NCI-H524 (cell line): ENCODE measurements at regions not wholly inside any gene's neighbourhood (a gene's known extent, or its start where the extent isn't known, plus 50 kb on each side); places are given as distances from the start of the nearest gene placed in this dataset.
"Not testable (repeated sequence)": the region's sequence is repeated elsewhere in the genome, so short reads cannot be mapped to it uniquely, and the experiment has no call there.

ENCODE experiments used
- DNase-seq, 2 experiments: peaks; one replicate each; lab custom pipeline; 2025; lab: John Stamatoyannopoulos, UW

GRCh38 chr2:215862351-215862771 lies 151.0 kb downstream of the MREG start:
- no peak for DNase-seq

DNA sequence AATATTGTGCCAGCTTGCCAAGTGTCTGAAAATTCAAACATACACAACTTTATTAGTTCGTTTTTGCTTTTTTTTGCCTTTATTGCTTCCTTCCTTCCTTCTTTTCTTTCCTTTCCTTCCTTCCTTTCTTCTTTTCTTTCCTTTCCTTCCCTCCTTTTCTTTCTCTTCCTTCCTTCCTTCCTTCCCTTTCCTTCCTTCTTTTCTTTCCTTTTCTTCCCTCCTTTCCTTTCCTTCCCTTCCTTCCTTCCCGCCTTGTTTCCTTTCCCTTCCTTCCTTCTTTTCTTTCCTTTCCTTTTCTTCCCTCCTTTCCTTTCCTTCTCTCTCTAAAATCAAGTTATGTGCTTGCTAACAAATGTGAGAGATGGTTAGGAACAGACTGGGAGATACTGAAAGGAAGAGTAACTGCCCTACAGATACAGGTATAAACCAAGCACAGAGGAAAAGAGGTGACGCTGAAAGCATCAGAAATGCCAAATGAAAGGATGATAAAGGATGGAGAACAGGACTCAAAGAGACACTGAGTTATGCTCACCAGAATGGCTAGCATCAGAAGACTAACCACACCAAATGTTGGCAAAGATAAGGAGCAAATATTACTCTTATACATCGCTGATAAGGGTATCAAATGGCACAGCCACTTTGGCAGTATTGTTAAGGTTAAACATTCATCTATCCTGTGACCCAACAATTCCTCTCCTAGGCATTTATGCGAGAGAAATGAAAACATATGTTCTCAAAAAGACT lies 151.6 kb downstream of the MREG start:
- DNase-seq: no peak

GRCh38 chr2:215856080-215856479 lies 157.3 kb downstream of the MREG start:
- no peak for DNase-seq

DNA sequence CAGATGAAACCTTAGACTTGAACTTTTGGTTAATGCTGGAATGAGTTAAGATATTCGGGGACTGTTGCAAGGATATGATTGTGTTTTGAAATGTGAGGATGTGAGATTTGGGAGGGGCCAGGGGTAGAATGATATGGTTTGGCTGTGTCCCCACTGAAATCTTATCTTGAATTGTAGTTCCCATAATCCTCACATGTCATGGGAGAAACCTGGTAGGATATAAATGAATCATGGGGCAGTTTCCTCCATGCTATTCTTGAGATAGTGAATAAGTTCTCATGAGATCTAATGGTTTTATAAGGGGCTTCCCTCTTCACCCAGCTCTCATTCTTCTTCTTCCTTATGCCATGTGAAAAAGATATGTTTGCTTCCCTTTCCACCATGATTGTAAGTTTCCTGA lies 158.0 kb downstream of the MREG start:
- DNase-seq: not testable (repeated sequence)

DNA sequence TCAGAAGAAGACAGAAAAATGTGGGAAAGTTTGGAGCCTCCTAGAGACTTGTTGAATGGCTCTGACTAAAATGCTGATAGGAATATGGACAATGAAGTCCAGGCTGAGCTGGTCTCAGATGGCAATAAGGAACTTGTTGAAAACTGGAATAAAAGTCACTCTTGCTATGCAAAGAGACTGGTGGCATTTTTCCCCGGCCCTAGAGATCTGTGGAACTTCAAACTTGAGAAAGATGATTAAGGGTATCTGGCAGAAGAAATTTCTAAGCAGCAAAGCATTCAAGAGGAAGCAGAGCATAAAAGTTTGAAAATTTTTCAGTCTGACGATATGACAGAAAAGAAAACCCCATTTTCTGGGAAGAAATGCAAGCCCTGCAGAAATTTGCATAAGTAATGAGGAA lies 159.3 kb downstream of the MREG start:
- DNase-seq: no peak

- DNase-seq: no peak
Observed at GRCh38 chr2:215851696-215852095, 161.7 kb downstream of the MREG start.

DNA sequence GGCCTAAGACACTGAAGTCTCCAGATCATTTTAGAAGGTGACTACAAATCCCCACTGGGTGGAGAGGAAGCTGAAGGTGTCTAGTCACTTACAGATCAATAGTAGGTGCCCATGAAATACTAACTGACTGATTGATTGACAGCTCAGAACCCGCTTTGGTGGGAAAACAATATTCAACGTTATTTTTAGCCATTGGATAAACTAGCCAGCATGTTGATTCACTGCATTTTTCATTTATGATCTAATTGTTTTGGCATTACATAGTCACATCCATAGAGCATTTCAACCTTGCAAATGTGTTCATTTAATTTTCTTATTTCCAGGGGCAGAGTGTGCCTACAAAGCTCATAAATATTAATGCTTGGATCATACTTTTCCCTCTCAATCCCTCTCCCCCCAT lies 162.3 kb downstream of the MREG start:
- no peak for DNase-seq

DNA sequence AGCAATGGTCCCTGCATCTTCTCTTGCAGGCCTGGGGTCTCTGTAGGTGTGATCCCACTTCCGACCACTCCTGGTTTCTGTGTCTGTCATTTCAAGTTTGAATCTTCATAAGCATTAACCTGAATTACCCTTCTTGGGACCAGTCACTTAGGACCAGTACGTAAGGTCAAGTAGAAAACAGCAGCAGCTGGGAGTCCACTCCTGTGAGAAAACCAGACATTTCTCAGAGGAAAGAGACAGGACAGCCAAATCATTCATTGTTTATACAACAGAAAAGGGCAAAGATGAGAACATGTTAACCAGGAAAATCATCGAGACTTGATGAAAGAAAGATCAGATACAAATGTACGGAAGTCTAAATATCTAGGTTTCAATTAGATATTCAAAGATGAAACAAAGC lies 163.0 kb downstream of the MREG start:
- DNase-seq: no peak

- DNase-seq: no peak
Observed at GRCh38 chr2:215849771-215850170, 163.6 kb downstream of the MREG start.

DNA sequence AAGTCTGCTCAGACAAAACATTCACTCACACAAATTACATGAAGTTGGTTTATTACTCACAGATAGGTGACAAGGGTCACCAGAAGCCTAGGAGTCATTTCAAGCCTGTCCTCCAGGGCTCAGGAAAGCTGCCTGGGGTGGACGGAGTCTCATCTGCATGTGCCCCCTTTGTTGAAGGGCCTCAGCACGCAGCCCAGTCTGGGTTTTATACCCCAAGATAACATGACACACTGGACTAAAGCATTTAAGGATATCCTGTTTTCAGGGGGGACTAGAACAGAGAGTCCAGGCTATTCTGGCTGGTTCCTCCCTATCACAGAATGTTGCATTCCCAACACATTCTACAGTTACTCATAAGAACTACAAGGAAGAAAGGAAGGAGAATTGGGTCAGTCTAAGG lies 164.7 kb downstream of the MREG start:
- DNase-seq: no peak

GRCh38 chr2:215848146-215848545 lies 165.2 kb downstream of the MREG start:
- DNase-seq: no peak

DNA sequence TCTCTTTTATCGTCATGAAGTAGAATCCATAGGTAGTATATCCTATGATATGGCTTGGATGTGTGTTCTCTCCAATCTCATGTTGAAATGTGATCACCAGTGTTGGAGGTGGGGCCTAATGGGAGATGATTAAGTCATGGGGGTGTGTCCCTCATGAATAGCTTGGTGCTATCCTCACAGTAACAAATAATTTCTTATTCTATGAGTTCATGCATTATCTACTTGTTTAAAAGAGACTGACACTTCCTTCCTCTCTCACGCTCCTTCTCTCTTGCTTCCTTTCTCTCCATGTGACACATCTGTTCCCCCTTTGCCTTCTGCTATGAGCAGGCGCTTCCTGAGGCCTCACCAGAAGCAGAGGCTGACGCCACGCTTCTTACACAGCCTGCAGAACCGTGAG lies 165.6 kb downstream of the MREG start:
- no peak for DNase-seq

GRCh38 chr2:215847056-215847455 lies 166.3 kb downstream of the MREG start:
- no peak for DNase-seq

GRCh38 chr2:215845839-215846586 lies 167.3 kb downstream of the MREG start:
- DNase-seq: no peak

- DNase-seq: no peak
Observed at GRCh38 chr2:215843579-215843978, 169.8 kb downstream of the MREG start.

GRCh38 chr2:215841175-215841816 lies 172.1 kb downstream of the MREG start:
- DNase-seq: no peak

GRCh38 chr2:215839816-215840215 lies 173.5 kb downstream of the MREG start:
- no peak for DNase-seq

GRCh38 chr2:215839309-215839708 lies 174.0 kb downstream of the MREG start:
- no peak for DNase-seq

GRCh38 chr2:215836881-215837280 lies 176.5 kb downstream of the MREG start:
- DNase-seq: no peak

DNA sequence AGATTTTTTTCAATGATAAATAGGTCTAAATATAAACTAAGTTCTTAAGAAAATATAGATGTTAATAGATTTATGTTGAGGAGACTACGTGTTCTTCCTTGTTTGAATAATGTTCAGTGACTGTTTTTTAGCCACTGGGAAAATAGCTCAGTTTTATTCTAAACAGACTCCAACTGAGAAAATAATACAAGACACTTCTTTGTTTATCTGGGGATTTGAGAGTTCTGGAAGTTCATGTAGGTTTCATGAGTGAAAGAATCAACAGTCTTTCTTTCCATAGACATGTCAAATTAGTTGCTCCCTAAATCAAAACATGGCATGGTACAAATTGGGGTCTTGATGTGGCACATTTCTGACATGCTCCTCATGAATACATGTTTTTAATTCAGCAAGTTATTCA lies 177.7 kb downstream of the MREG start:
- no peak for DNase-seq

GRCh38 chr2:215835231-215835630 lies 178.1 kb downstream of the MREG start:
- no peak for DNase-seq

DNA sequence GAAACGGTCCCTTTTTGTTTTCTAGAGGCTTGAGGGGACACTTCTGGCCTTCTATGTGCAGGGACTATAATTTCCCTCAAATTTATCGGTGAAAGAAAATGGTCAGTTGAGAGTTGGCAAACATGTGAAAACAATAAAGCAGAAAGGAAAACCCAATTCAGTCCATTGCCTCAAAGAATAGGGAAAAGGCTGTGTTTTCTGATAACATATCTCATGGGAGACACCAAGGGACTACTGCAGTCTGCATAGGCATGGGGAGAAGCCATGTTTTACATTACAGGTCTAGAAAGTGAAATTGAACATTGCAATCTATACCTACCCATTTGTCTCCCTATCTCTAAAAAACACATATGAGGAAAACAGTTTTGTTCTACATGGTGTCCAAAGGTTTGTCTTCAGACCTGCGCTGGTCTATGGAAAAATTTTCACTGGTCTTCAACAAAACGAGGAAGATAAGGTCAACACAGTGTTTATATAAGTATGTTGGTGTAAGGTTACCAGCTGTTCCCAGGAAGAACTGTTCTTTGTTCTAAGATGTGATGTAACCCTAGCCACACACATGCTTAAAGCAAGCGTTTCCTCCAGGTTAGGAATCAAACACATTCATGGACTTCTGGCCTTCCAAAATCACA lies 179.7 kb downstream of the MREG start:
- no peak for DNase-seq

GRCh38 chr2:215832791-215833190 lies 180.6 kb downstream of the MREG start:
- DNase-seq: no peak
